Subcutaneous adipose tissue (tissue), 1 donor: ENCODE measurements at regions not wholly inside any gene's neighbourhood (a gene's known extent, or its start where the extent isn't known, plus 50 kb on each side); places are given as distances from the start of the nearest gene placed in this dataset.

Source experiments
- TF ChIP-seq, protein P1 (sequence below): fragments of 450-650 bp; IDR thresholded peaks from one replicate; pipeline ENCODE4 v1.5.1; 2016; ENCODE audit warnings: low read depth, mild to moderate bottlenecking, control low read depth, antibody characterized with exemption, moderate library complexity

DNA sequence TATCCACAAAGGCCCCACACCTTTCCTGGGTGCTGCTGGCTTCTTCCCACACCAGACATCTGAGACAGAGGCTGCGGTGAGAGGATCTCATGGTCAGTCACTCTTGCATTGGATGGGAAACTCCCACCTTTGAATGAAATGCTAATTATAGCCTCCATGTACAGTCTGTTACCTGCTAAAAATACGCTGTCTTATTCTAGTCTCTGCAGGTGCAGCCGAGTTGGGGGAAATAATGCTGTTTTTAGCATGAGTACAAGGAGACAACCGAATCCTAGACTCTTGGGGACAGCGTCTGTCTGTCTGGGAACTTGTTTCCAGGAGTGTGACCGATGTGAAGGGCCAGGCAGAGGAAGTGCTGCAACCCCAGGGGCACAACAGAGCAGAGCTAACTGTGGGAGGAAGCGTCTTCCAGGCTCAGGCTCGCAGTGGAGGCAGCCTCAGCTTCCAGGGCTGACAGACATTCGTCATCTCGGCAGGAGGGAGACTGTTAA is 286.2 kb downstream of the PREX1 start:
- TF ChIP-seq, protein P1, sequence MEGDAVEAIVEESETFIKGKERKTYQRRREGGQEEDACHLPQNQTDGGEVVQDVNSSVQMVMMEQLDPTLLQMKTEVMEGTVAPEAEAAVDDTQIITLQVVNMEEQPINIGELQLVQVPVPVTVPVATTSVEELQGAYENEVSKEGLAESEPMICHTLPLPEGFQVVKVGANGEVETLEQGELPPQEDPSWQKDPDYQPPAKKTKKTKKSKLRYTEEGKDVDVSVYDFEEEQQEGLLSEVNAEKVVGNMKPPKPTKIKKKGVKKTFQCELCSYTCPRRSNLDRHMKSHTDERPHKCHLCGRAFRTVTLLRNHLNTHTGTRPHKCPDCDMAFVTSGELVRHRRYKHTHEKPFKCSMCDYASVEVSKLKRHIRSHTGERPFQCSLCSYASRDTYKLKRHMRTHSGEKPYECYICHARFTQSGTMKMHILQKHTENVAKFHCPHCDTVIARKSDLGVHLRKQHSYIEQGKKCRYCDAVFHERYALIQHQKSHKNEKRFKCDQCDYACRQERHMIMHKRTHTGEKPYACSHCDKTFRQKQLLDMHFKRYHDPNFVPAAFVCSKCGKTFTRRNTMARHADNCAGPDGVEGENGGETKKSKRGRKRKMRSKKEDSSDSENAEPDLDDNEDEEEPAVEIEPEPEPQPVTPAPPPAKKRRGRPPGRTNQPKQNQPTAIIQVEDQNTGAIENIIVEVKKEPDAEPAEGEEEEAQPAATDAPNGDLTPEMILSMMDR: no peak

DNA sequence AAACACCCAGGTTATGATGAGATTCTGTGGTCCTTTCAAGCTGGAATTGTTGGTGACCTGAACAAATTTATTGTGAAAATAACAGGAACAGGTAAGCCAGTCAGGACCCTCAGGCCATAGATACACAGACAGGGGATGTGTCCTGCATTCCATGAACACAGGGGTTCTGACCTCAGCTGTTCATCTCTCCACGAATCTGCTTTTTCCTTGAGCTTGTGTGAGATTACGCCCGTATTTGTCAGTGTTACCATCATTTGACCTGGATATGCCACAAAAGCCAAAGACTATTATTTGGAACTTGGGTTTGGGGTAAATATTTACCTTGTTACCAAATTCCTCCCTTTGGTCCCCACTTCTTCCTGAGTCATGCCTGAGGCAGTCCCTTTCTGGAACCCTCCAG is 288.9 kb downstream of the PREX1 start:
- TF ChIP-seq, protein P1: no peak

DNA sequence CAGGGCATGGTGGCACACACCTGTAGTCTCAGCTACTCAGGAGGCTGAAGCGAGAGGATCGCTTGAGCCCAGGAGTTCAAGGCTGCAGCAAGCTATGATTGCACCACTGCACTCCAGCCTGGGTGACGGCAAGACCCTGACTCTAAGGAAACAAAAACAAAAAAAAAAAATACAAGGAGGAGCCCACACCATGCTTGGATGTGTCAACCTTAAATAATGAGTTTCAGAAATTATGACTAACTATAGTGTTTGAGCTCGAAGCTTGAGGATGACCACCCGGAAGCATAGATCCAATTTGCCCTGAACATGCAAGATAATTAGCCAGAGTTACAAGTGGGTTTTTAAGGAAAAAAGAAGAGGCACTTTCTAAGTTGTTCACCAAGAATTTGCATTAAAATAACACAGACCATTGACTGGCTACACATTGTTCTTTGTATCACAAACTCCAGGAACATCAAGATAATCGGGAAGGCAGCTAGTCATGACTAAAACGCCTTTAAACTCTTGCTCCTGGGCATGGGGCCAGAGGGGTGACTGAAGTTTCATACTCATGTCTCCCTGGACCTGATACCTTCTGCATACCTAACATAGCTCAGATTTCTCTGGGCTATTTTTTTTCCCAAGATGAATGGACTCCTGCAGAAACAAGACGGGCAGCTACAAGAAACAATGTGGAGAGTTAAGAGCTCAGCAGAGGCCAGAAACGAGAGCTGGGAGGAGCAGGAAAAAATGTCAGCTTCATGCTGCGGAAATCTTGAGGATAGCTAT is 289.6 kb downstream of the PREX1 start:
- TF ChIP-seq, protein P1: no peak

DNA sequence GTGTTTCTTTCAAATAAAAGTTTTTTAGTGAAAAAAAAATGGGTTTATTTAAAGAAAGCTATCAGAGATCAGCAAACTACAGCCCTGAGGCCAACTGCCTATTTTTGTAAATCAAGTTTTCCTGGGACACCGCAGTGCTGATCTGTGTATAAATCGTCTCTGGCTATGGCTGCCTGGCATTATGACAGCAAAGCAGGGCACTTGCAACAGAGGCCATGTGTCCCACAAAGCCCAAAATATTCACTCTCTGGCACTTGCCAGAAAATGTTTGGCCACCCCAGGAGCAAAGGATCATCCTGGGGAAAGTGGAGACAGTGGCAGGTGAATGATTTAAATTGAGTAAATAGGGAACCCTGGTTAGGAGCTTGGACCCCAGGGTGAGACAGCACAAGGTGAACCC is 291.6 kb downstream of the PREX1 start:
- TF ChIP-seq, protein P1: no peak

DNA sequence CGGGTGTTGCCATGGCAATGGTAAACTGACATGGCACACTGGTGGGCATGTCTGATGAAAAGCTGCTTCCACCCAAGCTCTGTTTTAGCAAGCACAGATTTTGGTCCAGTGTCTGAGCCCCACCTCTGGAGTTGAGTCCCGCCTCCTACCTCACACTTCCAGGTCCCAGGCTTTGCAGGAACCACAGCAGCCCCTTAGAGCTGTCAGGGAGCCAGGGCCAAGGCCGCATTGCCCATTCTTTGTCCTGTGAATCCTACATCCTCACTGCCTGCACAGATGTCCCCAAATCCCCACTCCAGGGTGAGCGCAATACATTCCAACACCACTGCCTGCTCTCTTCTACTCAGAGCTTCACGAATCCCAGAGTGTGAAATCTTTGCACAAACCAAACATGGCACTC is 292.2 kb downstream of the PREX1 start:
- TF ChIP-seq, protein P1: no peak

DNA sequence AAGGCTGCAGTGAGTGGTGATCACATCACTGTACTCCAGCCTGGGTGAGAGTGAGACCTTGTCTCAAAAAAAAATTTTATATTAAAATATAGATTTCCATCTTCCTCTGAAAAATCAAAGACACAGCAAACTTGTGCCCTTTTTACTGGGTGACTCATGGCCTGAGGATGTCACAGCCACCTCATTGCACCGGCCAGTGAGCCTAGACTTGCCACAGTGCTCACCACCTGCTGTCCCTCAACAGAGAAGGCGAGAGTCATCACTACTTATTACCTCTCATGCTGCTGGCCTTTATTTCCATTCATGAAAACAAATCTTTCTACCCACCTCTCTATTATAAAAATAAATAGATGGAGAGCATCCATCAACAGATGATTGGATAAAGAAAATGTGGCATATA is 295.8 kb downstream of the PREX1 start:
- TF ChIP-seq, protein P1: no peak

DNA sequence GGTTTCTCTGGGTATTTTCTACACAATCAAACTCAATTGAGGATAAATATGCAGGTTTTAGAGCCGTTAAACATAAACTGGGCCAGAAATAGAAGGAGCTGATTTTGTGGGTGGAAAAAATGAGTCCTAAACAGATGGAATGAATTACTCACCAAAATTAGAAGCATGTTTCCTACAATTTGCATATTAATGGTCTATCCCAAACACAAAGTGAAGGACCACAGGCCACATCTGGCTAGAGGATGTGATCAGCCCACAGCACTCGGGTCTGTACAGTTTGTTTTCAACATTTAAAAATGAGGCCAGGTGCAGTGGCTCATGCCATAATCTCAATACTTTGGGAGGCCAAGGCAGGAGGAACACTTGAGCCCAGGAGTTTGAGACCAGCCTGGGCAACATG is 296.3 kb downstream of the PREX1 start:
- TF ChIP-seq, protein P1: no peak
